NCI-H1694 (cell line): ENCODE measurements at regions not wholly inside any gene's neighbourhood (a gene's known extent, or its start where the extent isn't known, plus 50 kb on each side); places are given as distances from the start of the nearest gene placed in this dataset.
"Not testable (repeated sequence)": the region's sequence is repeated elsewhere in the genome, so short reads cannot be mapped to it uniquely, and the experiment has no call there.

Experiments used
- DNase-seq: peaks from one replicate; lab custom pipeline; 2025; lab: John Stamatoyannopoulos, UW

- DNase-seq, result no peak
Measured at GRCh38 chr4:173765751-173766150, 235.7 kb upstream of the HAND2 start.

GRCh38 chr4:173763389-173763788 lies 233.4 kb upstream of the HAND2 start:
- DNase-seq, result no peak

- no peak for DNase-seq
Measured at GRCh38 chr4:173761938-173762337, 231.9 kb upstream of the HAND2 start.

DNA sequence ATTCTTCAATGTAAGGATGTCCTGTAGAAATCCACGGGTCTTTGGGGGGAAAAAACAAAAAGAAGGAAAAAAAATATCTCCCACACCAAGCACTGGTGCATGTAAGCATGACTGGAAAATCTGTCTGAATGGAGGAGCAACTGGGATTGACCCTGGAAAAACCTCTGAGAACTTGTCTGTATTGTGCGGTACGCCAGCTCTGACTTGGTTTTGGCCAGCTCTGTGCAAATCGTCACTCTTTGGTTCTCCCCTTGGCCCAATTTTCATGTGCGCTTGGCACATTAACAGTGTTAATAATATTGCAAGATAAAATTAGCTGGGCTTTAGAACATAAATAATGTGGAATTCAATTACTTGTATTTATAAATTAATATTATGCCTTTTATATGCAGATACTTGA lies 231.2 kb upstream of the HAND2 start:
- no peak for DNase-seq

DNA sequence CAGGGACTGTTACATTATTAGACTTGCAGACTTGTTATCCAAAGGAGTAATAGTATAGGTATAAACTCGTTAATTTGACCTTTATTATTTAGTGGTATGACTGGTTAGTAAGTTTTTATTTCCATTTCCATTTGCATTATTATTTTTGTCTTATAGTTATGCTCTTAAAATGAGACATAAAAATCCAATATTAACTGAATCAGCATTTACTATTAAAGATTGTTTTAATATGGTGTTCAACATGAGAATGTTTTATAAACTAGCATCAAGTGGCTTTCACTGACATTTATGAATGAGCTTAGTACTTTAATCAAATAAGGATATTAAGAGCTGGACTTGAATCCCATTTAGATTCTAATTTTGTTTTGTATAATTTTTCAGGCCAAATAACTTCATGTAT lies 228.1 kb upstream of the HAND2 start:
- DNase-seq, result no peak

DNA sequence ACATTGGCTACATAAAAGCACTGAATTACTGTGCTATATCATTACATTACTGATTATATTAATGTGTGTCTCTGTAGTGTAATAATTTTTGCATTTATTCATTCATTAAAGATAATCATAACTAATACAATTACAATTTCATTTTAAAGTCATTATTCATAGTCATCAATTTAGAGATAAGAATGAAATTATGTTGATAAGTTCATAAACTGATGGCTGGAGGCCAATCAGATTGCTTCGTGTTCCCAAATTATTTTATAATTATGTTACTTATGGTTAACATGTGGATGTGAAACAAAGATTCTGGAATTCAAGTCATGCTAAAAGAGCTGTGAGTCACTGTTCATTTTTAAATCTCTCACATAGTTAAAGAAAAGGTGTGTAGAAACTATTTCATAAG lies 223.4 kb upstream of the HAND2 start:
- DNase-seq, result no peak

DNA sequence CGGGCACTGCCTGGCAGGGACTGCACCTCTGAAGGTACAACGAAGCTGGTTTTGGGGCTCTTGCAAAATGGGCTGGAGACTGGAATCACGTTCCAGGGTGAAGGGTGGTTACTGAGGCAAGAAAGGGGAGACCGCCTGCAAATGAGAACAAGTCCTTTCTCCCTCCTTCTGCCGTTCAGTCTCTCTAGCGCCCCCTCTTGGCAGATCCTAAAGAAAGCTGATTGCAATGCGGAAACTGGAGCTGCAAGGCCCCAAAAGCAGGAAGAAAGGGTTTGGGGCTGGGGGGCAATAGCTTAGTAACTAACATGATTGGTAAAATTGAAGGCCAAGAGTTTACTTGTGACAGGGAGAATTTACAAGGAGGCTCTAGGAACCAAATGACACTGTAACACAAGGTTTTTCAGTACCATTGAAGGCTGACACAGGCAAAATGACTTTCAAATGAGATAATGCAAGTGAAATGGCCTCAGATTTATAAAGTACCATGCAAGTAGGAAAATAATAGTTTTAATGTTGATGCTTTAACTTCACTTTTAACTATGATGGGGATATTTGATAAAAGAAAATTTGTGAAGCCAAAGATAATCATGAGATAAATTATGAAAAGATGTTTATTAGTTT lies 222.7 kb upstream of the HAND2 start:
- DNase-seq, result no peak

DNA sequence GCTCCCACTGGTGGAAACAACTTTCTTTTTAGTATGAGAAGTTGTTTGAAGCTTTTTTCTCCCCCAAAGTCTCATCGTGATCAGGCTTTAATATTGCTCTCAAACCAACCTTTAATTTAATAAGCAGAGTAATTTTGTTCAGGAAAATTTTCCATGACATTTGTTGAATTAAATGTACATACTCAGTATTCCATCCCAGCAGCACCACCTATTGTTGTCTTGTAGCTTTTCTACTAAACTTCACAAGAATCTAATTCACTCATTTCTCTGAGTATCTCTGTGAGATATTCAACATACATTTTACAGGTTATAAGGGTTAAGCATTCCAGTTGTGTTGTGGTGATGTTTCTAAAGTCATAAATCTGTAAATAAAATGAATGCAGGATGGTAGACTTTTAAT lies 218.3 kb upstream of the HAND2 start:
- no peak for DNase-seq

DNA sequence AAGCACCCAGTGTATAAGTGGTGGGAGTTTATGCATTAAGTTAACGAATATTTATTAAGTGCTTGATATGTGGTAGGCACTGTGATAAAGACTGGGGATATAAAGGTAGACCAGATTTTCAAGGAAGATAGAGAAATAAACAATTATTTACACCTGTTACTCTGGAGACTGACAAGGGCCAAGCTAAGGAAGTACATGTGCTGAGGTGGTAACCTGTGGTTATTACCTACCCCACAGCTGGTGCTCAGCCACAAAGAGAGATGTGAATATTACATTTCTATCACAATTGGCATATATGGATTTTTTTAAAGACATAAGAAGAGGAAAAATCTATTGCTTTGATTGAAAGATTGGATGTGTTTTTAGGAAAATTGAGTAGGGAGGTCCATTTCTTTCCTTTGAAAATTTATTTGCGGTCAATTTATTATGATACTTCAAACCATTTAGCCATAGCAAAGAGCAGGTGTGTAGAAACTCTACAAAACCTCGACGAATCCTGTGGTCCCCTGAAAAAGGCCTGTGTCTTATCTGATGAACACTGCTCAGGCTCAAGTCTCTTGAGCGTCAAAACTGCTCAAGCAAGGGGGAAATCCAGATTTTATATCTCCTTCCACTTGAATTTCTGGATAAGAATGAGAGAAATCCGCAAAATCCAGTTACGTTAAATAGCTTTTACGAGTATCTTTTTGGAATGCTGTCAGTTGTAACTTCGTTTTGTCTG lies 217.7 kb upstream of the HAND2 start:
- DNase-seq, result no peak

DNA sequence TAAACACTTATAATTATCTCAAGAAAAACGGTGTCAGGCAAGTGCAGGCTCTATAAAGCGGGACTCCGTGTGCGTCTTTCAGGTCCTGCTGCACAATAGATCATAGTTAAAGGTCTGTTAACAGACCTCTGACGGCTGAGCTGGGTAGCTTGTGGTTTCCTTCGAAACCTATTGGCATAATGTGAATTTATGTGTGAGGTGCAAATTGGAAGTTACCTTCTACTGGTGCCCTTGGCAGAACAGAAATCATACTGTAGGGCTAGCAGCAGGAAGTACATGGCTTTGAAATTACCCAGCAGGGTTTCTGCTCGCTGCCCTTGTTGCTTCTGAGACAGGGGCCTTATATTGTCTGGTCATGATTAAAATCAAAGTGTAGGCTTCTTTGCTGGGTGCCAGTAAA lies 216.4 kb upstream of the HAND2 start:
- no peak for DNase-seq

- no peak for DNase-seq
Measured at GRCh38 chr4:173745765-173746164, 215.7 kb upstream of the HAND2 start.

GRCh38 chr4:173736840-173737239 lies 206.8 kb upstream of the HAND2 start:
- no peak for DNase-seq

GRCh38 chr4:173735585-173735984 lies 205.6 kb upstream of the HAND2 start:
- DNase-seq, result no peak

DNA sequence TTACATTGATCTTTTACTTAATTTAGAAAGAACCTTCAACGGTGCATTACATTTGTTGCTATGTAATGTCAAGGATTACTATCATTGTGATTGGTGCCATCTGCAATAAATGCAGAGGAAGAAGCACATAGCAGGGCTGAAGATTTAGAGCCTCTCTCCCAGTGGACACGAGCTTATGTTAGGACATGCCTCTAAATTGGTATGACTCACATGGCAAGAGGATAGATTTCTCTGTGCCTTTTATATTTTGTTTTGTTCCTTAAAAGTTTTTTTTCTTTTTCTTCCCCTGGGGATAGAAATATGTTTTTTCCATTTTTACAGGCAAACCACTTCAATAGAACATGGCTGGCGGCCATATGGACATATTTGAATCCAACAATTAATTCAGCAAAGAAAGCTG lies 205.0 kb upstream of the HAND2 start:
- no peak for DNase-seq

- no peak for DNase-seq
Measured at GRCh38 chr4:173731257-173731656, 201.2 kb upstream of the HAND2 start.

- DNase-seq, result no peak
Measured at GRCh38 chr4:173722075-173722474, 192.0 kb upstream of the HAND2 start.

DNA sequence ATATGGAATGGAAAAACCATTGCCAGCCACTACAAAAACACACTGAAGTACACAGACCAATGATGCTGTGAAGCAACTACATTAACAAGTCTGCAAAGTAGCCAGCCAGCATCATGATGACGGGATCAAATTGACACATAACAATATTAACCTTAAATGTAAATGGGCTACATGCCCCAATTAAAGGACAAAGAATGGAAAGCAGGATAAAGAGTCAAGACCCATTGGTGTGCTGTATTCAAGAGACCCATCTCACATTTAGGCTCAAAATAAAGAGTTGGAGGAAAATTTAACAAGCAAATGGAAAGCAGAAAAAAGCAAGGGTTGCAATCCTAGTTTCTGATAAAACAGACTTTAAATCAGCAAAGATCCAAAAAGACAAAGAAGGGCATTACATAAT lies 188.5 kb upstream of the HAND2 start:
- not testable (repeated sequence) for DNase-seq

GRCh38 chr4:173717581-173717980 lies 187.6 kb upstream of the HAND2 start:
- DNase-seq, result no peak

DNA sequence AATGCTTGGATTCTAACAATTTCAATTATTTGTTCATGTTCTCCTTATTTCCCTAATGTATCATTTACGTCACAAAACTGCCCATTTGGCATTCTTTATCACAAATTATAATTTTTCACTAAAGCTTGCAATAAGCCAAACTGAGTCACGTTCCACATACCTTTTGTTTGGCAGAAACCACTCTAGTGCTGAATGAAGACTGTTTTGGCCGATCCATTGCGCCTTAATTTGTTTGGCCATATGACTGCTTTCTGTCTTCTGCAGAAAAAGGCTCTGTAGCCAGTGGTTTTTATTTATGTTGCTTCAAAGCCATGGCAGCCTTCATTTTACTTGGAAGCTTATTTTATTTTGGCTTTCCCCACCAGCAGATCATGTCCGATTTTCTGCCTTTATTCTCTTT lies 184.4 kb upstream of the HAND2 start:
- no peak for DNase-seq

DNA sequence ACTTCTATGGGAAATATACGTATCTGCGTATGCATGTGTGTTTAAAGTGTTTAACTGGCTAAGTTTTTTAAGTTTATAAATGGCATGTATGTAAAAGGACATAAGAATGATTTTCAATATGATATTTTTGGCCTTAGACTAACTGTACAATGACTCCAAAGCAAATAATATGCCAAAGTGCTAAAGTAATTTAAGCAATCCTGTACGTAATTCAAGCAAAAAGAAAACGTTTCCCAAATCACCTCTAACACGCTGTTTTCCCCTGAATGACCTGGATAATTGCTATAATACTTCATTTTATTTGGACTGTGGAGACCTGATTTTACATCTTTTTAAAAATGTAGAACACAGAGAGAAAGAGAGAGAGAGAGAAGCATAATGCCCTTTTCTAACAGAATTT lies 183.0 kb upstream of the HAND2 start:
- DNase-seq, result no peak

DNA sequence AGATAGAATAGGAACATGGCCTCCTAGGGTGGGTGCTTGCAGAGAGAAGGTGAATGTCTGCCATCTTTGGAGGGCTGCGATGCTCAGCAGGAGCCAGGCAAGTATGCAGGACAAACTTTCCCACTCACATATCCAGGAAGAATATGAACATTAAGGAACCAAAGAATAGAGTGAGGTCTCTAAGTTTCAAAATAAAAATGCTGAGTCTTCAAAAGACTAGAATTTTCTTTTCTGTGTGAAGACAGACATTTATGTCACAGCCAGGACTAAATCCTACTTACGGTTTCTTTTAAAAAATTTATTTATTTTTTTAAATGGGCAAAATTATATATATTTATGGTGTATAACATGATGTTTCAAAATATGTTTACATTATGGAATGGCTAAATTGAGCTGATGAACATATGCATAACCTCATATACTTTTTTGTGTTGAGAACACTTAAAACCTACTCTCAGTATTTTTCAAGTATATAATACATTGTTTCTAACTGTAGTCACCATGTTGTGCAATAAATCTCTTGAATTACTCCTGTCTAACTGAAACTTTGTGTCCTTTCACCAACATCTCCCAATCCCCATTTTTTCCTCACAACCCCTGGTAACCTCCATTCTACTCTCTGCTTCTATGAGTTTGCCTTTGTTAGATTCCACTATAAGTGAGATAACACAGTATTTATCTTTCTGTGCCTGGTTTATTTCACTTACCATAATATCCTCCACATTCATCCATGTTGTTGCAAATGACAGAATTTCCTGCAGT lies 177.8 kb upstream of the HAND2 start:
- DNase-seq, result no peak

- DNase-seq, result no peak
Measured at GRCh38 chr4:173704201-173704600, 174.2 kb upstream of the HAND2 start.

DNA sequence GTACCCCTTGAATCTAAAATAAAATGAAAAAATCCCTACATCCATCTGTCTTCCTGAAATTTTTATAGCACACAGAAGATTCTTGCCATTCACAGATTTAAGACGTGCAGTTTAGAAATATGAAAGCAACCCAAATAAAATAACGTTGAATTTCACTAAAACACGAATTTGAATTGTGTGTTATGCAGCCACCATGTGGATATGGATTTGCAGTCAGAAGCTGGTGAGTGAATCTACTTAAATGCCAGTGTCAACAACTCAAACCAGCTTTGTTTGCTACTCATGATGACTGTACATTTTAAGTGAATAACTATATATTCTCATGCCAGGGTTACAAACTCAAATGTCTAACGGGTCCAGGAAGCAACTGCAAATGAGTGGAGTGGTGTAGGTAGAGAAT lies 173.0 kb upstream of the HAND2 start:
- no peak for DNase-seq
